ENCODE measurements at regions not wholly inside any gene's neighbourhood (a gene's known extent, or its start where the extent isn't known, plus 50 kb on each side); places are given as distances from the start of the nearest gene placed in this dataset.

- no peaks in the 10 kb centered on the region for H3K9me3 ChIP-seq (ENCODE audit: insufficient read depth, low read depth, low read length)
- Mint-ChIP-seq H3K36me3 (ENCODE audit: low read depth, unreplicated experiment) (no peaks in the 10 kb centered on the region), H3K4me3 (ENCODE audit: unreplicated experiment) (no peak overlapping the region), H3K27me3 (ENCODE audit: low read depth, unreplicated experiment) (no peaks in the 10 kb centered on the region), H3K9me3 (ENCODE audit: unreplicated experiment) (peaks cover 4% of the 10 kb centered on the region), H3K4me1 (ENCODE audit: low read depth, unreplicated experiment) (peaks cover 7% of the 10 kb centered on the region), H3K27ac (ENCODE audit: unreplicated experiment) (no peak overlapping the region)
- H3K79me2 ChIP-seq (ENCODE audit: insufficient read depth, low read length) = no peaks in the 10 kb centered on the region
- H2AFZ ChIP-seq (ENCODE audit: low read depth, low read length) = no peak overlapping the region
- H3K4me3 ChIP-seq (ENCODE audit: insufficient read depth, low read depth, low read length) = no peak overlapping the region
- FAIRE-seq (no peak), DNase-seq (ENCODE audit: low read depth) (no peak)
- H3K4me1 ChIP-seq (ENCODE audit: insufficient read depth, low read length) = no peaks in the 10 kb centered on the region
- H3K4me2 ChIP-seq (ENCODE audit: low read length) = no peak overlapping the region
- no peak overlapping the region for H3K27ac ChIP-seq (ENCODE audit: low read depth, low read length)
- no peaks in the 10 kb centered on the region for H3K27me3 ChIP-seq (ENCODE audit: insufficient read depth, low read length)
- no peaks in the 10 kb centered on the region for H3K36me3 ChIP-seq (ENCODE audit: insufficient read depth, low read length)
- H3K9ac ChIP-seq (ENCODE audit: low read length) = no peak overlapping the region
- H4K20me1 ChIP-seq (ENCODE audit: insufficient read depth, low read length) = no peaks in the 10 kb centered on the region
- TF ChIP-seq CTCF (IDR thresholded peaks at IDR 0.05; ENCODE audit: insufficient read depth, low read depth, low read length) (no peak), EZH2 (IDR thresholded peaks at IDR 0.05; ENCODE audit: insufficient read depth, low read length) (no peak)
Observed at GRCh38 chr3:99356696-99357095, 281.7 kb upstream of the COL8A1 start.

- Histone ChIP-seq H3K9ac (ENCODE audit: low read length) (no peak overlapping the region), H3K27ac (ENCODE audit: low read depth, low read length) (no peak overlapping the region), H3K79me2 (ENCODE audit: insufficient read depth, low read length) (no peaks in the 10 kb centered on the region), H3K4me3 (ENCODE audit: insufficient read depth, low read depth, low read length) (no peak overlapping the region), H3K36me3 (ENCODE audit: insufficient read depth, low read length) (no peaks in the 10 kb centered on the region), H2AFZ (ENCODE audit: low read depth, low read length) (no peak overlapping the region), H4K20me1 (ENCODE audit: insufficient read depth, low read length) (no peaks in the 10 kb centered on the region), H3K9me3 (ENCODE audit: insufficient read depth, low read depth, low read length) (no peaks in the 10 kb centered on the region), H3K4me1 (ENCODE audit: insufficient read depth, low read length) (no peaks in the 10 kb centered on the region), H3K27me3 (ENCODE audit: insufficient read depth, low read length) (no peaks in the 10 kb centered on the region), H3K4me2 (ENCODE audit: low read length) (no peak overlapping the region)
- no peak overlapping the region for H3K27ac Mint-ChIP-seq (ENCODE audit: unreplicated experiment)
- H3K4me3 Mint-ChIP-seq (ENCODE audit: unreplicated experiment) = no peak overlapping the region
- TF ChIP-seq EZH2 (IDR thresholded peaks at IDR 0.05; ENCODE audit: insufficient read depth, low read length) (no peak), CTCF (IDR thresholded peaks at IDR 0.05; ENCODE audit: insufficient read depth, low read depth, low read length) (no peak)
- peak; percentile 52 for FAIRE-seq
- H3K36me3 Mint-ChIP-seq (ENCODE audit: low read depth, unreplicated experiment) = no peaks in the 10 kb centered on the region
- no peak for DNase-seq (ENCODE audit: low read depth)
- peaks cover 7% of the 10 kb centered on the region for H3K4me1 Mint-ChIP-seq (ENCODE audit: low read depth, unreplicated experiment)
- H3K9me3 Mint-ChIP-seq (ENCODE audit: unreplicated experiment) = peaks cover 4% of the 10 kb centered on the region
- H3K27me3 Mint-ChIP-seq (ENCODE audit: low read depth, unreplicated experiment) = no peaks in the 10 kb centered on the region
Observed at GRCh38 chr3:99355465-99355864, 282.9 kb upstream of the COL8A1 start.

- H3K4me3 Mint-ChIP-seq (ENCODE audit: unreplicated experiment) = no peak overlapping the region
- Histone ChIP-seq H3K36me3 (ENCODE audit: insufficient read depth, low read length) (no peaks in the 10 kb centered on the region), H3K4me2 (ENCODE audit: low read length) (no peak overlapping the region), H3K4me3 (ENCODE audit: insufficient read depth, low read depth, low read length) (no peak overlapping the region), H3K9ac (ENCODE audit: low read length) (no peak overlapping the region), H3K9me3 (ENCODE audit: insufficient read depth, low read depth, low read length) (no peaks in the 10 kb centered on the region), H3K27me3 (ENCODE audit: insufficient read depth, low read length) (no peaks in the 10 kb centered on the region), H3K4me1 (ENCODE audit: insufficient read depth, low read length) (no peaks in the 10 kb centered on the region), H3K27ac (ENCODE audit: low read depth, low read length) (no peak overlapping the region), H3K79me2 (ENCODE audit: insufficient read depth, low read length) (no peaks in the 10 kb centered on the region), H4K20me1 (ENCODE audit: insufficient read depth, low read length) (no peaks in the 10 kb centered on the region), H2AFZ (ENCODE audit: low read depth, low read length) (no peak overlapping the region)
- FAIRE-seq (no peak), DNase-seq (ENCODE audit: low read depth) (no peak)
- no peak overlapping the region for H3K27ac Mint-ChIP-seq (ENCODE audit: unreplicated experiment)
- H3K27me3 Mint-ChIP-seq (ENCODE audit: low read depth, unreplicated experiment) = no peaks in the 10 kb centered on the region
- peaks cover 1% of the 10 kb centered on the region for H3K36me3 Mint-ChIP-seq (ENCODE audit: low read depth, unreplicated experiment)
- H3K4me1 Mint-ChIP-seq (ENCODE audit: low read depth, unreplicated experiment) = peaks cover 7% of the 10 kb centered on the region
- peaks cover 4% of the 10 kb centered on the region for H3K9me3 Mint-ChIP-seq (ENCODE audit: unreplicated experiment)
- TF ChIP-seq EZH2 (IDR thresholded peaks at IDR 0.05; ENCODE audit: insufficient read depth, low read length) = no peak
- TF ChIP-seq CTCF (IDR thresholded peaks at IDR 0.05; ENCODE audit: insufficient read depth, low read depth, low read length) = no peak
Observed at GRCh38 chr3:99352811-99353210, 285.6 kb upstream of the COL8A1 start.
